SJSA1 (cell line): ENCODE measurements at regions not wholly inside any gene's neighbourhood (a gene's known extent, or its start where the extent isn't known, plus 50 kb on each side); places are given as distances from the start of the nearest gene placed in this dataset.
"Not testable (repeated sequence)": the region's sequence is repeated elsewhere in the genome, so short reads cannot be mapped to it uniquely, and the experiment has no call there.

Source experiments
- DNase-seq, 2 experiments: peaks; one replicate each; pipeline ENCODE4 v3.0.0-alpha.2; 2015 to 2020; ENCODE audit warnings: low spot score in 2 of 2, low read depth in 1 of 2
- H3K27ac ChIP-seq: fragments of 250-450 bp; sonication (Bioruptor Pico); 2 replicates; pipeline ENCODE4 v1.5.1; 2020; ENCODE audit warnings: mild to moderate bottlenecking, moderate library complexity
- H3K27me3 ChIP-seq: fragments of 250-450 bp; sonication (Bioruptor Pico); replicated peaks from 2 replicates; pipeline ENCODE4 v1.5.1; 2020; ENCODE audit warnings: mild to moderate bottlenecking, moderate library complexity
- H3K36me3 ChIP-seq: fragments of 250-450 bp; sonication (Bioruptor Pico); 2 replicates; pipeline ENCODE4 v1.5.1; 2020; ENCODE audit warnings: mild to moderate bottlenecking
- H3K4me1 ChIP-seq: fragments of 250-450 bp; sonication (Bioruptor Pico); replicated peaks from 2 replicates; pipeline ENCODE4 v1.6.1; 2021; ENCODE audit warnings: mild to moderate bottlenecking
- H3K4me3 ChIP-seq: fragments of 250-450 bp; sonication (Bioruptor Pico); 2 replicates; pipeline ENCODE4 v1.5.1; 2020; ENCODE audit warnings: mild to moderate bottlenecking
- H3K9me3 ChIP-seq: fragments of 250-450 bp; sonication (Bioruptor Pico); replicated peaks from 2 replicates; pipeline ENCODE4 v1.5.1; 2020; ENCODE audit warnings: mild to moderate bottlenecking

GRCh38 chr1:96565546-96565945, 156.0 kb upstream of the PTBP2 start:
- no peak overlapping the region for H3K4me3 ChIP-seq
- H3K9me3 ChIP-seq: peaks cover 3% of the 10 kb centered on the region; the same call in 1 of the 2 replicates
- no peak for DNase-seq
- peaks cover 3% of the 10 kb centered on the region for H3K4me1 ChIP-seq
- no peaks in the 10 kb centered on the region for H3K27me3 ChIP-seq
- no peak overlapping the region for H3K27ac ChIP-seq
- no peaks in the 10 kb centered on the region for H3K36me3 ChIP-seq

GRCh38 chr1:96568639-96569038, 152.9 kb upstream of the PTBP2 start:
- no peaks in the 10 kb centered on the region for H3K4me1 ChIP-seq
- H3K9me3 ChIP-seq: no peaks in the 10 kb centered on the region
- DNase-seq: no peak
- H3K4me3 ChIP-seq: no peak overlapping the region
- no peak overlapping the region for H3K27ac ChIP-seq
- no peaks in the 10 kb centered on the region for H3K36me3 ChIP-seq
- no peaks in the 10 kb centered on the region for H3K27me3 ChIP-seq

GRCh38 chr1:96569288-96569687, 152.3 kb upstream of the PTBP2 start:
- Histone ChIP-seq H3K27me3 (no peaks in the 10 kb centered on the region), H3K36me3 (no peaks in the 10 kb centered on the region), H3K27ac (no peak overlapping the region), H3K9me3 (no peaks in the 10 kb centered on the region), H3K4me3 (no peak overlapping the region), H3K4me1 (no peaks in the 10 kb centered on the region)
- DNase-seq: no peak

- DNase-seq: no peak
- no peaks in the 10 kb centered on the region for H3K27me3 ChIP-seq
These were observed 141.9 kb upstream of the PTBP2 start for GRCh38 chr1:96579636-96580035.

GRCh38 chr1:96580920-96581319, 140.7 kb upstream of the PTBP2 start:
- no peaks in the 10 kb centered on the region for H3K9me3 ChIP-seq
- no peak overlapping the region for H3K4me3 ChIP-seq
- no peaks in the 10 kb centered on the region for H3K36me3 ChIP-seq
- no peak for DNase-seq
- no peaks in the 10 kb centered on the region for H3K4me1 ChIP-seq
- H3K27ac ChIP-seq: no peak overlapping the region
- no peaks in the 10 kb centered on the region for H3K27me3 ChIP-seq

More at GRCh38 chr1:96579636-96580035, 141.9 kb upstream of the PTBP2 start:
- Histone ChIP-seq H3K4me1 (no peaks in the 10 kb centered on the region), H3K27ac (no peak overlapping the region), H3K36me3 (no peaks in the 10 kb centered on the region), H3K9me3 (no peaks in the 10 kb centered on the region), H3K4me3 (no peak overlapping the region)

- DNase-seq: no peak
- no peaks in the 10 kb centered on the region for H3K36me3 ChIP-seq
- H3K27ac ChIP-seq: no peak overlapping the region
- no peaks in the 10 kb centered on the region for H3K9me3 ChIP-seq
- no peaks in the 10 kb centered on the region for H3K4me1 ChIP-seq
- no peaks in the 10 kb centered on the region for H3K27me3 ChIP-seq
- peak overlapping the region; percentile 8 for H3K4me3 ChIP-seq
These were observed 139.8 kb upstream of the PTBP2 start for GRCh38 chr1:96581772-96582171.

- DNase-seq: no peak
- Histone ChIP-seq H3K4me1 (no peaks in the 10 kb centered on the region), H3K27ac (no peak overlapping the region), H3K4me3 (no peak overlapping the region), H3K9me3 (no peaks in the 10 kb centered on the region), H3K27me3 (no peaks in the 10 kb centered on the region), H3K36me3 (no peaks in the 10 kb centered on the region)
These were observed 137.7 kb upstream of the PTBP2 start for GRCh38 chr1:96583903-96584302.

- no peaks in the 10 kb centered on the region for H3K9me3 ChIP-seq
- H3K27me3 ChIP-seq: no peaks in the 10 kb centered on the region
- no peaks in the 10 kb centered on the region for H3K4me1 ChIP-seq
- H3K36me3 ChIP-seq: no peaks in the 10 kb centered on the region
- no peak overlapping the region for H3K27ac ChIP-seq
- DNase-seq: no peak
- no peak overlapping the region for H3K4me3 ChIP-seq
These were observed 134.4 kb upstream of the PTBP2 start for GRCh38 chr1:96587222-96587621.

- no peaks in the 10 kb centered on the region for H3K4me1 ChIP-seq
- no peak overlapping the region for H3K27ac ChIP-seq
- H3K4me3 ChIP-seq: no peak overlapping the region
- H3K27me3 ChIP-seq: no peaks in the 10 kb centered on the region
- H3K36me3 ChIP-seq: no peaks in the 10 kb centered on the region
- DNase-seq: no peak
- no peaks in the 10 kb centered on the region for H3K9me3 ChIP-seq
These were observed 133.1 kb upstream of the PTBP2 start for GRCh38 chr1:96588416-96588995.

GRCh38 chr1:96595530-96595929, 126.1 kb upstream of the PTBP2 start:
- H3K4me1 ChIP-seq, H3K36me3 ChIP-seq, H3K27me3 ChIP-seq, H3K27ac ChIP-seq, H3K4me3 ChIP-seq, H3K9me3 ChIP-seq, DNase-seq: not testable (repeated sequence)

- no peaks in the 10 kb centered on the region for H3K9me3 ChIP-seq
- H3K4me1 ChIP-seq: no peaks in the 10 kb centered on the region
- H3K4me3 ChIP-seq: no peak overlapping the region
- no peaks in the 10 kb centered on the region for H3K27me3 ChIP-seq
- peak in 1 of 2 experiments; percentile 10 for DNase-seq
- H3K36me3 ChIP-seq: no peaks in the 10 kb centered on the region
- H3K27ac ChIP-seq: no peak overlapping the region
These were observed 125.2 kb upstream of the PTBP2 start for GRCh38 chr1:96596226-96596922.

- Histone ChIP-seq H3K4me3 (no peak overlapping the region), H3K36me3 (no peaks in the 10 kb centered on the region), H3K9me3 (no peaks in the 10 kb centered on the region), H3K27ac (no peak overlapping the region), H3K27me3 (no peaks in the 10 kb centered on the region), H3K4me1 (no peaks in the 10 kb centered on the region)
- DNase-seq: no peak
These were observed 124.4 kb upstream of the PTBP2 start for GRCh38 chr1:96597218-96597617.

GRCh38 chr1:96598416-96599168, 123.0 kb upstream of the PTBP2 start:
- Histone ChIP-seq H3K27me3 (no peaks in the 10 kb centered on the region), H3K9me3 (no peaks in the 10 kb centered on the region), H3K36me3 (no peaks in the 10 kb centered on the region), H3K4me1 (no peaks in the 10 kb centered on the region), H3K4me3 (no peak overlapping the region), H3K27ac (no peak overlapping the region)
- no peak for DNase-seq

GRCh38 chr1:96604620-96605019, 117.0 kb upstream of the PTBP2 start:
- not testable (repeated sequence) for H3K36me3 ChIP-seq, H3K9me3 ChIP-seq, DNase-seq, H3K4me1 ChIP-seq, H3K4me3 ChIP-seq, H3K27me3 ChIP-seq, H3K27ac ChIP-seq
